Upper lobe of left lung (tissue), 6 donors: ENCODE measurements at regions not wholly inside any gene's neighbourhood (a gene's known extent, or its start where the extent isn't known, plus 50 kb on each side); places are given as distances from the start of the nearest gene placed in this dataset.

Experiments used
- ATAC-seq, 2 donors: fragments of 200-7000 bp; cut with Tn5 transposase; one replicate each; pipeline ENCODE4 v1.9.1; 2022; ENCODE audit warnings: mild to moderate bottlenecking in 2 of 2, moderate library complexity in 2 of 2; ENCODE audit not compliant: low FRiP score in 2 of 2
- DNase-seq, 2 donors: peaks; one replicate each; pipeline ENCODE4 v3.0.0-alpha.2; 2019 to 2020
- H3K27ac ChIP-seq, 4 donors: fragments of 200-600 bp; sonication (generic); one replicate each; pipeline ENCODE4 v1.5.1; 2016 to 2019
- H3K27me3 ChIP-seq, 4 donors: fragments of 200-600 bp; sonication (generic); one replicate each; pipeline ENCODE4 v1.5.1; 2017 to 2019
- H3K36me3 ChIP-seq, 4 donors: fragments of 200-600 bp; sonication (generic); one replicate each; pipeline ENCODE4 v1.5.1; 2016 to 2019
- H3K4me1 ChIP-seq, 4 donors: fragments of 200-600 bp; sonication (generic); one replicate each; pipeline ENCODE4 v1.5.1; 2018 to 2019
- H3K4me3 ChIP-seq, 4 donors: fragments of 200-600 bp; sonication (generic); one replicate each; pipeline ENCODE4 v1.5.1; 2017 to 2019; ENCODE audit warnings: mild to moderate bottlenecking in 2 of 4, moderate library complexity in 1 of 4
- H3K9me3 ChIP-seq, 4 donors: fragments of 200-600 bp; sonication (generic); one replicate each; pipeline ENCODE4 v1.5.1; 2018 to 2019
- EP300 ChIP-seq, 4 donors: sonication (generic); formaldehyde crosslinking; IDR thresholded peaks; one replicate each; pipeline ENCODE4 v1.5.1; 2017; ENCODE audit warnings: antibody characterized with exemption in 4 of 4, control low read depth in 2 of 4
- POLR2A ChIP-seq, 4 donors: fragments of 450-650 bp; IDR thresholded peaks; one replicate each; pipeline ENCODE4 v1.5.1; 2016 to 2017; ENCODE audit warnings: antibody characterized with exemption in 4 of 4, mild to moderate bottlenecking in 2 of 4
- POLR2AphosphoS5 ChIP-seq, 2 donors: sonication (generic); formaldehyde crosslinking; IDR thresholded peaks; one replicate each; pipeline ENCODE4 v1.5.1; 2017; ENCODE audit warnings: antibody characterized with exemption in 2 of 2
- WGBS, 2 donors: methylation state at CpG; one replicate each; pipeline ENCODE4 v1.1.5; 2017 to 2018; 5-methylcytosine and 5-hydroxymethylcytosine counted together
- TF ChIP-seq, protein P1 (sequence below), 6 experiments: fragments of 450-650 bp in 4 of 6; fragments of 200-600 bp in 2 of 6; sonication (generic) in 2 of 6; IDR thresholded peaks; one replicate each; pipeline ENCODE4 v1.5.1; 2016 to 2019; ENCODE audit warnings: antibody characterized with exemption in 6 of 6
- donor health status: DM: no; HTN: no; CAD: no; lungs with moderate emphysema.
- donor health status: DM: no; HTN: yes; CAD: no; lungs with severe emphysema.

DNA sequence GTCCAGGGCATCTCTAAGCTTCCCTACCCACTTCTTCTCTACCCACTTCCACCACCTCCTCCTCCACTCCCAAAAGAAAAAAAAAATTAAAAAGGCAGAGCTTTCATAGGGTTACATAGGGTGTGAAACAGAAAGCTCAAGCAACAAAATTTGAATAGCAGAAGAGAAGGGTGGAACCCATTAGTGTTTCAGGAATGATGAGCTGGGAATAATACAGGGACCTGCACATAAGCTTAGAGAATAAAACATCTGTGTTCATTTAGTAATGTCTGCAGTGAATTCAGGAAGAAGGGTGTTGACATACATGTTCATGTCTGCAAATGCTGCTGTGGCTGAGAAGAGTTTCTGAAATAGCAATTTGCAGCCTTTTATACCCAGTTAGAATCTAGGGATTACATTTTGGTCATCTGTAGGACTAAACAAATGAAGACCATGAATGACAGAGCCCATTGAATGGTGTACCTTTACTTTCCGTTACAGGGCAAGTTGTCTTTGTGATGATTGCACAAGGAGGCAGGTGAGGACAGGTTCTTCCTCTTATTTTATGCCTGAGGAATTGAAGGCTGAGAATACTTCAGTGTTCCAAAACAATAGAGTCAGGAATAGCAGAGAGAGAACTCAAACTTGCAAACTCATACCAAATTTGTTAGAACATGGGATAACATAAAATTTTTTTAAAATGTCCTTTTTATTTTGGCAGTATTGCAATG lies 975.1 kb downstream of the TFAP2A start:
- ATAC-seq (no peak), DNase-seq (no peak)
- 75 to 89% methylated on average over 1 of the region's 1 CpG for WGBS, 2 donors
- no peak overlapping the region for H3K27ac ChIP-seq
- TF ChIP-seq, protein P1, sequence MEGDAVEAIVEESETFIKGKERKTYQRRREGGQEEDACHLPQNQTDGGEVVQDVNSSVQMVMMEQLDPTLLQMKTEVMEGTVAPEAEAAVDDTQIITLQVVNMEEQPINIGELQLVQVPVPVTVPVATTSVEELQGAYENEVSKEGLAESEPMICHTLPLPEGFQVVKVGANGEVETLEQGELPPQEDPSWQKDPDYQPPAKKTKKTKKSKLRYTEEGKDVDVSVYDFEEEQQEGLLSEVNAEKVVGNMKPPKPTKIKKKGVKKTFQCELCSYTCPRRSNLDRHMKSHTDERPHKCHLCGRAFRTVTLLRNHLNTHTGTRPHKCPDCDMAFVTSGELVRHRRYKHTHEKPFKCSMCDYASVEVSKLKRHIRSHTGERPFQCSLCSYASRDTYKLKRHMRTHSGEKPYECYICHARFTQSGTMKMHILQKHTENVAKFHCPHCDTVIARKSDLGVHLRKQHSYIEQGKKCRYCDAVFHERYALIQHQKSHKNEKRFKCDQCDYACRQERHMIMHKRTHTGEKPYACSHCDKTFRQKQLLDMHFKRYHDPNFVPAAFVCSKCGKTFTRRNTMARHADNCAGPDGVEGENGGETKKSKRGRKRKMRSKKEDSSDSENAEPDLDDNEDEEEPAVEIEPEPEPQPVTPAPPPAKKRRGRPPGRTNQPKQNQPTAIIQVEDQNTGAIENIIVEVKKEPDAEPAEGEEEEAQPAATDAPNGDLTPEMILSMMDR (IDR thresholded peaks at IDR 0.05) = no peak
- TF ChIP-seq POLR2A (IDR thresholded peaks at IDR 0.05) (no peak), POLR2AphosphoS5 (IDR thresholded peaks at IDR 0.05) (no peak), EP300 (IDR thresholded peaks at IDR 0.05) (no peak)
- H3K4me1 ChIP-seq = no peaks in the 10 kb centered on the region
- H3K9me3 ChIP-seq = no peaks in the 10 kb centered on the region
- H3K4me3 ChIP-seq = no peak overlapping the region
- H3K36me3 ChIP-seq = no peaks in the 10 kb centered on the region
- H3K27me3 ChIP-seq = no peaks in the 10 kb centered on the region

DNA sequence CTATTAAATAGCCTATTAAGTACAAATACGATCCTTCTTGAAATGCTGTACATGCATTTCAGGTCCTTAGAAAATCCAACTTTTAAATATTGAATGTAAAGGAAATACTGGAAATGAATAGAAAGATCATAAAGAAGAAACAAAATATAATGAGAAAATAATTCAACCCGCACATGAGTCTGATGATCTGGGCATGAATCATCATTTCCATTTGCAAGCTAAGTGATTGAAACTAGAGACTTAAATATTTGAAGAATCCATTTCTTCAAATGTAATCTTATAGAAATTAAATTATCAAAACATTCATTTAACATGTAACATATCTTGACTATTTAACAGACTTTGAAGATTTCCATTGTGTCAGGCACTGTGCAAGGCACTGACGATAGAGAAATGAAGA lies 977.0 kb downstream of the TFAP2A start:
- no peak for ATAC-seq

DNA sequence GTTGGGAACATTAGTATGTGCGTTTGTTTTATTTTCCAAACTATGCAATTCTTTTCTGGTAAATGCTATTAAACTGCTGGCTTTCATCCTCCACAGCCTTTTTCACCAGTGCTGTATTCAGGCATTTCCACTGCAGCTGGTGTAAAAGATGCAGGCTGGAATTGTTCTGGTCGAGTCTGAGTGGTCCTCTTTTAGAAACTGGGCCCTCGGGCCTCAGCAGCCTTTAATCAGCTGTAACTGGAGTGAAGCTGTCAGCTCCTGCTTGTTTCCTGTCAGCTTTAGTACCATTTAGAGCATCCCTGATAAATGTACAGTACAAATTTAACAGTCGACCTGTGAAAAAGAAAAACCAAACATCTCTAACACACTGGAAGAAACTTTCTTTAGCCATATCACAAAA lies 979.6 kb downstream of the TFAP2A start:
- H3K36me3 ChIP-seq = no peaks in the 10 kb centered on the region

More for the DNA sequence above, 977.0 kb downstream of the TFAP2A start:
- Histone ChIP-seq H3K27me3 (no peaks in the 10 kb centered on the region), H3K9me3 (no peaks in the 10 kb centered on the region), H3K4me3 (no peak overlapping the region), H3K36me3 (no peaks in the 10 kb centered on the region), H3K27ac (no peak overlapping the region), H3K4me1 (no peaks in the 10 kb centered on the region)
- TF ChIP-seq EP300 (IDR thresholded peaks at IDR 0.05) (no peak), POLR2AphosphoS5 (IDR thresholded peaks at IDR 0.05) (no peak), POLR2A (IDR thresholded peaks at IDR 0.05) (no peak)
- TF ChIP-seq, protein P1 (IDR thresholded peaks at IDR 0.05) = no peak
- no peak for DNase-seq
- WGBS, 2 donors = 94 to 95% methylated on average over 3 of the region's 3 CpGs

DNA sequence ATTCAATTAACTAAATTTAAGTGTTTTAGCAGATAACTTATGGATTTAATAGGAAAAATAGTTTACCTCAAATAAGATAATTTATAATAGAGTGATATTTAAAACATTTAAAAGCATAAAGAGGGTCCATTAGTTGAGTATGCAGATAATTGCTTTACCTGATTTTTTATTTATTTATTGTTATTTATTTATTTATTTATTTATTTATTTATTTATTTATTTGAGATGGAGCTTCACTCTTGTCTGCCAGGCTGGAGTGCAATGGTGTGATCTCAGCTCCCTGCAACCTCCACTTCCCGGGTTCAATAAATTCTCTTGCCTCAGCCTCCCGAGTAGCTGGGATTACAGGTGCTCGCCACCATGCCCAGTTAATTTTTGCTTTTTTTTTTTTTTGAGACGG lies 982.9 kb downstream of the TFAP2A start:
- H3K4me1 ChIP-seq = no peaks in the 10 kb centered on the region
- 84 to 98% methylated on average over 4 of the region's 4 CpGs for WGBS, 2 donors
- TF ChIP-seq EP300 (IDR thresholded peaks at IDR 0.05) = no peak
- no peak for TF ChIP-seq POLR2A (IDR thresholded peaks at IDR 0.05)
- TF ChIP-seq, protein P1 (IDR thresholded peaks at IDR 0.05) = no peak
- no peak for TF ChIP-seq POLR2AphosphoS5 (IDR thresholded peaks at IDR 0.05)

More for the DNA sequence above, 979.6 kb downstream of the TFAP2A start:
- Histone ChIP-seq H3K27ac (no peak overlapping the region), H3K4me1 (no peaks in the 10 kb centered on the region), H3K9me3 (no peaks in the 10 kb centered on the region), H3K27me3 (no peaks in the 10 kb centered on the region), H3K4me3 (no peak overlapping the region)
- TF ChIP-seq, protein P1 (IDR thresholded peaks at IDR 0.05) = no peak
- TF ChIP-seq POLR2A (IDR thresholded peaks at IDR 0.05) (no peak), POLR2AphosphoS5 (IDR thresholded peaks at IDR 0.05) (no peak), EP300 (IDR thresholded peaks at IDR 0.05) (no peak)
- DNase-seq (no peak), ATAC-seq (no peak)
- 49 to 57% methylated on average over 4 of the region's 4 CpGs for WGBS, 2 donors

More for the DNA sequence above, 982.9 kb downstream of the TFAP2A start:
- Histone ChIP-seq H3K36me3 (no peaks in the 10 kb centered on the region), H3K9me3 (no peaks in the 10 kb centered on the region), H3K27ac (no peak overlapping the region), H3K4me3 (no peak overlapping the region), H3K27me3 (no peaks in the 10 kb centered on the region)
- DNase-seq (no peak), ATAC-seq (no peak)
